ENCODE measurements at regions not wholly inside any gene's neighbourhood (a gene's known extent, or its start where the extent isn't known, plus 50 kb on each side); places are given as distances from the start of the nearest gene placed in this dataset.

- Histone ChIP-seq H3K27me3 (ENCODE audit: control insufficient read depth, insufficient read depth, low read length) (no peaks in the 10 kb centered on the region), H3K4me1 (ENCODE audit: control insufficient read depth, insufficient read depth, low read length) (peaks cover 8% of the 10 kb centered on the region), H3K27ac (ENCODE audit: low read length) (no peak overlapping the region), H3K4me3 (ENCODE audit: low read length) (no peak overlapping the region), H3K9me3 (replicated peaks; ENCODE audit: control insufficient read depth, low read depth, low read length) (no peaks in the 10 kb centered on the region), H3K36me3 (ENCODE audit: control insufficient read depth, insufficient read depth, low read length) (no peaks in the 10 kb centered on the region)
- no peak for DNase-seq
- WGBS (ENCODE audit: insufficient coverage) = no CpG with 5 or more reads among the region's 2 CpGs
Observed at GRCh38 chr6:164911151-164911550, 398.3 kb downstream of the C6orf118 start.

DNA sequence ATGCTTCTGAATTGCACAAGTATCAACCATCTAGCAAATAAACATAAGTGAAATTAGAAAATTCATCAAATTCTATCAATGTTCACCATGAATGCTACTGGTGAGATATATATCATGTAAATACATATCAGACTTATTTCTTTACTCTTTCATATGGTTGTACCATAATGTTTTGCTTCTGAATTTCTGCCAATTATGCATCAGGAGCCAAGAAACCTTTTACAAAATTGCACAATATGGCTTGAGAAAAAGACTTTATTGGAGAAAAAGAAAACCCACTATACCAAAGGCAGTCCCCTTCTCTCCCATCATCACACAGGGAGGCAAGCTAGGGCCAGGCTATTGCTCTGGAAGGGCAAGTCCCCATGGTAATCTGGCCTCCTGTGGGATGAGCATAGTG, 402.6 kb downstream of the C6orf118 start:
- Histone ChIP-seq H3K27ac (ENCODE audit: low read length) (no peak overlapping the region), H3K4me3 (ENCODE audit: low read length) (no peak overlapping the region), H3K36me3 (ENCODE audit: control insufficient read depth, insufficient read depth, low read length) (no peaks in the 10 kb centered on the region), H3K9me3 (replicated peaks; ENCODE audit: control insufficient read depth, low read depth, low read length) (no peaks in the 10 kb centered on the region), H3K4me1 (ENCODE audit: control insufficient read depth, insufficient read depth, low read length) (peaks cover under 1% of the 10 kb centered on the region), H3K27me3 (ENCODE audit: control insufficient read depth, insufficient read depth, low read length) (no peaks in the 10 kb centered on the region)
- no peak for DNase-seq

DNA sequence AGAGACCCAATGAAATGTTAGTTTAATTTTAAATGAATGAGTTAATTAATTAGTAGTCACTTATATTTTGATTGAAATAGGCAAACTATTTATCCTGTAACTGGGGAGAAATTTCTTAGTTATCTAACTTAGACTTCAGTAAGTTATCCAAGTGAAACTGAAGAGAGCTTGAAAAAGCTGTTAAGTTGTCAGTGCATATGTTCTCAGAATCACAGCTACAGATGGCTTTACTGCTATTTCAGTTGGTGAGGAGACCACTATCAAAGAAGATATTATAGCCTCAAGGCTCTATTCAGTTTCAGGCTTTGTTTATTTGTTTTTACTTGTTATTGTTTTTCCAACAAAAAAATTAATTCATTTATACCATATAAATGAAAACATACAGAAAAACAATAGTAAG, 404.1 kb downstream of the C6orf118 start:
- Histone ChIP-seq H3K36me3 (ENCODE audit: control insufficient read depth, insufficient read depth, low read length) (no peaks in the 10 kb centered on the region), H3K27me3 (ENCODE audit: control insufficient read depth, insufficient read depth, low read length) (no peaks in the 10 kb centered on the region), H3K9me3 (replicated peaks; ENCODE audit: control insufficient read depth, low read depth, low read length) (no peaks in the 10 kb centered on the region), H3K27ac (ENCODE audit: low read length) (no peak overlapping the region), H3K4me1 (ENCODE audit: control insufficient read depth, insufficient read depth, low read length) (no peaks in the 10 kb centered on the region), H3K4me3 (ENCODE audit: low read length) (no peak overlapping the region)
- no peak for DNase-seq

DNA sequence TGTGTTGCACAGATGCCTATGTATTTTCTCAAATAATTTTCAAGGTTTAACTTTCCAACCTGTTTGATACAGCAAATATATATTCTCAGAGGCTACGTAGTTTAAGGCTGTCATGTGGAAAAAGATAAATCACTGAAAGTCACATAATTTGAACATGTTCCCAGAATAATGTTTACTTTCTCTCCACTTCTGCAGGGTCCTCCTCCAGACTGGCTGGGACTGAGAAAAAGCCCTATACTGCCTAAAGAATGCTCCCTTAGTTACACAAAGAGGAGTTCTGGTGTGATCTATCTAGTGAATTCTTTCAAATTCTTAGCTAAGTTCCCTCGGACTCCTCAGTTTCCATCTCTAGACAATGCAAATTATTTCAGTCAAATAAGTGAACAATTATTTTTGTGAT, 411.0 kb downstream of the C6orf118 start:
- WGBS (ENCODE audit: insufficient coverage) = no CpG with 5 or more reads among the region's 2 CpGs
- Histone ChIP-seq H3K27me3 (ENCODE audit: control insufficient read depth, insufficient read depth, low read length) (no peaks in the 10 kb centered on the region), H3K4me3 (ENCODE audit: low read length) (no peak overlapping the region), H3K4me1 (ENCODE audit: control insufficient read depth, insufficient read depth, low read length) (no peaks in the 10 kb centered on the region), H3K27ac (ENCODE audit: low read length) (no peak overlapping the region), H3K36me3 (ENCODE audit: control insufficient read depth, insufficient read depth, low read length) (no peaks in the 10 kb centered on the region), H3K9me3 (replicated peaks; ENCODE audit: control insufficient read depth, low read depth, low read length) (no peaks in the 10 kb centered on the region)
- no peak for DNase-seq

DNA sequence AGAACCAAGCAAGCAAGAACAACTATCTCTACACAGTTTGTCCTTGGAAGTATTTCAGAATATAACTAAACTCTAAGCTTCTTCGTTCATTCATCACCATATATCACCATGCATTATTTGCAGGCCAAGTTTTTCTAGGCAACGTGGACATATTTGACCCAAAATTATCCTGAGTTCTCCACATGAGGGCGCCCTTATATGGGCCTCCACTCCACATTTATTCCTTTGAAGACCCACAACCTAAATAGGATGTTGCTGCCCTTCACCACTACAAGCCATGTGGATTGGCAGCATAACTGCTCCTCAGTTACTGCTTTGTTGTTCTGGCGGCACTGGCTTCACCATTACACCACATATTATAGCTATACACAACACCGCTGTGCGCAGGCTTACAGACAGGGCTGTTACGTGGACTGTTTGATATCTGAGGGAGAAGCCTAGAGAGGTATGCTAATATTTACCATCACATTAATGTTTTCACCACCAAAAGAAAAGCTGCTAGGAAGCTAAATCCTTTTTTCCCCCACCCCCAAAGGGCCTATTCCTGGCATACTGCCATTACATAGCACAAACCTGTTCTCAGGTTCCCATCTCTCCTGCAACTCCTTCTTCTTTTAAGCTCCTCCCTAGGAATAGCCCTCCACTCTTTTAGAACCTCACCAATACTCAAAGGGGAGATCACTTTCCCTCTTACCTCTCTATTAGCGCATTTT, 411.7 kb downstream of the C6orf118 start:
- 69% methylated on average over 4 of the region's 8 CpGs for WGBS (ENCODE audit: insufficient coverage)
- no peaks in the 10 kb centered on the region for H3K4me1 ChIP-seq (ENCODE audit: control insufficient read depth, insufficient read depth, low read length)
- no peaks in the 10 kb centered on the region for H3K36me3 ChIP-seq (ENCODE audit: control insufficient read depth, insufficient read depth, low read length)
- H3K9me3 ChIP-seq (replicated peaks; ENCODE audit: control insufficient read depth, low read depth, low read length) = no peaks in the 10 kb centered on the region
- no peak overlapping the region for H3K27ac ChIP-seq (ENCODE audit: low read length)
- H3K27me3 ChIP-seq (ENCODE audit: control insufficient read depth, insufficient read depth, low read length) = no peaks in the 10 kb centered on the region
- no peak for DNase-seq
- no peak overlapping the region for H3K4me3 ChIP-seq (ENCODE audit: low read length)

DNA sequence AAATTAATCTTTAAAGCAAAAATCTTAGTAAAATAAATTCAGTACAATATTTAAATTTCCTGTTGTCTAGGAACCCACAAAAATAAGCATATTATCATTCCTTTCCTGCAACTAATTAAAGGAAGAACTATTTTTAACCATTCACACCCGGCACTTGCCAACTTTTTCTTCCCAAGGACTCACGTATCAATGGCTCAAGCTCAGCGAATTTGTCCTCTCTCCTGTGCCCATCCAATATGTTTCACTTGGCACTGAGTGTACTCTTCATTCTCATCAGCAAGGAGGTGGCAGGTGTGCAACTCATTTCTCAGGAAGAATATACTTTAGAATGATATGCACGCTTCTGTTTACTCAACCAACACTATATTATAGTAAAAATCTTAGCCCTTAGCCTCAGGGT, 419.4 kb downstream of the C6orf118 start:
- Histone ChIP-seq H3K36me3 (ENCODE audit: control insufficient read depth, insufficient read depth, low read length) (no peaks in the 10 kb centered on the region), H3K4me1 (ENCODE audit: control insufficient read depth, insufficient read depth, low read length) (no peaks in the 10 kb centered on the region), H3K27me3 (ENCODE audit: control insufficient read depth, insufficient read depth, low read length) (no peaks in the 10 kb centered on the region), H3K9me3 (replicated peaks; ENCODE audit: control insufficient read depth, low read depth, low read length) (no peaks in the 10 kb centered on the region), H3K4me3 (ENCODE audit: low read length) (no peak overlapping the region), H3K27ac (ENCODE audit: low read length) (no peak overlapping the region)
- no peak for DNase-seq
- WGBS (ENCODE audit: insufficient coverage) = 69% methylated on average over 3 of the region's 4 CpGs

GRCh38 chr6:164887660-164888059, 421.7 kb downstream of the C6orf118 start:
- Histone ChIP-seq H3K4me1 (ENCODE audit: control insufficient read depth, insufficient read depth, low read length) (no peaks in the 10 kb centered on the region), H3K27ac (ENCODE audit: low read length) (no peak overlapping the region), H3K4me3 (ENCODE audit: low read length) (no peak overlapping the region), H3K27me3 (ENCODE audit: control insufficient read depth, insufficient read depth, low read length) (no peaks in the 10 kb centered on the region), H3K9me3 (replicated peaks; ENCODE audit: control insufficient read depth, low read depth, low read length) (no peaks in the 10 kb centered on the region), H3K36me3 (ENCODE audit: control insufficient read depth, insufficient read depth, low read length) (no peaks in the 10 kb centered on the region)
- DNase-seq = no peak

GRCh38 chr6:164882236-164882635, 427.2 kb downstream of the C6orf118 start:
- Histone ChIP-seq H3K27ac (ENCODE audit: low read length) (no peak overlapping the region), H3K4me3 (ENCODE audit: low read length) (no peak overlapping the region), H3K27me3 (ENCODE audit: control insufficient read depth, insufficient read depth, low read length) (no peaks in the 10 kb centered on the region), H3K9me3 (replicated peaks; ENCODE audit: control insufficient read depth, low read depth, low read length) (no peaks in the 10 kb centered on the region), H3K4me1 (ENCODE audit: control insufficient read depth, insufficient read depth, low read length) (no peaks in the 10 kb centered on the region), H3K36me3 (ENCODE audit: control insufficient read depth, insufficient read depth, low read length) (no peaks in the 10 kb centered on the region)
- DNase-seq = no peak

DNA sequence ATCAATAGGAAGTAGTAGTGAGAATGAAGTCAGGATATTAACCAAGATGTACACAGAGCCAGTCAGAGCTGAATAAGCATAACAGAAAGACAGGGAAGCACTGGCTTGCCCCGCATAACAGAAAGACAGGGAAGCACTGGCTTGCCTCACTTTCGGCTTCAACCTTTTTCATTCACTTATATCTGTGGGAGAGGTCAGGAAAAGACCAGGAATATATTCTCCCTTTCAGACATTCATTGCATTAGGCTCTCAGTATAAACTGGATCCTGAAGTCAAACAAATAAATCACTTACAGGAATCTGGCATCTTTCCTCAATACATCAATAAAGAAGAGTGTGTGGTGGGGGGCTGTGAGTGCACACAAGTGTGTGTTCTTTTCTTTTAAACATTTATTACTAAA, 437.6 kb downstream of the C6orf118 start:
- Histone ChIP-seq H3K4me3 (ENCODE audit: low read length) (no peak overlapping the region), H3K36me3 (ENCODE audit: control insufficient read depth, insufficient read depth, low read length) (no peaks in the 10 kb centered on the region), H3K27me3 (ENCODE audit: control insufficient read depth, insufficient read depth, low read length) (no peaks in the 10 kb centered on the region), H3K27ac (ENCODE audit: low read length) (no peak overlapping the region), H3K4me1 (ENCODE audit: control insufficient read depth, insufficient read depth, low read length) (no peaks in the 10 kb centered on the region), H3K9me3 (replicated peaks; ENCODE audit: control insufficient read depth, low read depth, low read length) (peaks cover 5% of the 10 kb centered on the region)
- no peak for DNase-seq
- no CpG with 5 or more reads among the region's 2 CpGs for WGBS (ENCODE audit: insufficient coverage)

GRCh38 chr6:164870164-164870563, 439.2 kb downstream of the C6orf118 start:
- Histone ChIP-seq H3K4me1 (ENCODE audit: control insufficient read depth, insufficient read depth, low read length) (no peaks in the 10 kb centered on the region), H3K9me3 (replicated peaks; ENCODE audit: control insufficient read depth, low read depth, low read length) (peaks cover 5% of the 10 kb centered on the region), H3K27me3 (ENCODE audit: control insufficient read depth, insufficient read depth, low read length) (no peaks in the 10 kb centered on the region), H3K36me3 (ENCODE audit: control insufficient read depth, insufficient read depth, low read length) (no peaks in the 10 kb centered on the region), H3K27ac (ENCODE audit: low read length) (no peak overlapping the region), H3K4me3 (ENCODE audit: low read length) (no peak overlapping the region)
- no peak for DNase-seq
- no CpG with 5 or more reads among the region's 2 CpGs for WGBS (ENCODE audit: insufficient coverage)

DNA sequence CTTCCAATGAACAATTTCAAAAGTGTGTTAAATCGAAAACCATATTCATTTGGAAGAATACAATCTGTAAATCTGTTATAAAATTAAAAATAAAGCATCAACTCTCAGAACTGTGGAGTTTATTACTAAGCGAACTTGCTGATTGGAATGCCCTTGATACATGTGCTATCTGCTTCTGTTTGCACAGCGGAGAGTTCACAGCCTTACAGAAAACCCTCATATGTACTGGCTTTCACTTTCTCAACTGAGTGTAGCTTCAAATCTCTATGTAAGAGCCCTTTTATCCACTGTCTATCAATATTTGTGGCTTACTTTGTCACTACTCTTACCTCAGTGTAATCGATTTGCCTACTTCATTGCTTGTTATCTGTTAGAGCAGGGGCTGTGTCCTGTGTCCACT, 447.4 kb downstream of the C6orf118 start:
- Histone ChIP-seq H3K27ac (ENCODE audit: low read length) (no peak overlapping the region), H3K4me1 (ENCODE audit: control insufficient read depth, insufficient read depth, low read length) (no peaks in the 10 kb centered on the region), H3K4me3 (ENCODE audit: low read length) (no peak overlapping the region), H3K27me3 (ENCODE audit: control insufficient read depth, insufficient read depth, low read length) (no peaks in the 10 kb centered on the region), H3K9me3 (replicated peaks; ENCODE audit: control insufficient read depth, low read depth, low read length) (no peaks in the 10 kb centered on the region), H3K36me3 (ENCODE audit: control insufficient read depth, insufficient read depth, low read length) (no peaks in the 10 kb centered on the region)
- WGBS (ENCODE audit: insufficient coverage) = no CpG with 5 or more reads among the region's 4 CpGs
- no peak for DNase-seq

Measured in muscle of leg (tissue), 3 donors.